Pancreas (tissue), 10 donors: ENCODE measurements at regions not wholly inside any gene's neighbourhood (a gene's known extent, or its start where the extent isn't known, plus 50 kb on each side); places are given as distances from the start of the nearest gene placed in this dataset.

ENCODE experiments used
- ATAC-seq, 4 donors: fragments of 200-7000 bp; cut with Tn5 transposase; one replicate each; pipeline versions ENCODE4 v1.8.0 to v1.9.1; 2020; ENCODE audit warnings: mild to moderate bottlenecking in 4 of 4, moderate library complexity in 4 of 4
- DNase-seq, 6 donors: peaks; one replicate each; pipeline ENCODE4 v3.0.0-alpha.2; 2020
- FAIRE-seq: peaks from 2 replicates; lab custom pipeline; 2012; peaks lifted over from hg19 to GRCh38; lab: Jason Lieb, UNC
- H3K27ac ChIP-seq, 4 donors: fragments of 200-600 bp; sonication (generic); 1 replicate in 3 of 4; 2 replicates in 1 of 4; pipeline versions ENCODE4 v1.5.0 to v1.8.0; 2020
- H3K27me3 ChIP-seq, 4 donors: fragments of 200-600 bp; one replicate each; pipeline ENCODE4 v1.8.0; 2021
- H3K36me3 ChIP-seq, 3 donors: fragments of 200-600 bp; sonication (generic) in 1 of 3; one replicate each; pipeline versions ENCODE4 v1.5.0 to v1.8.0; 2020 to 2021
- H3K4me1 ChIP-seq, 3 donors: fragments of 200-600 bp; one replicate each; pipeline ENCODE4 v1.8.0; 2021
- H3K4me3 ChIP-seq, 4 donors: fragments of 200-600 bp; sonication (generic) in 2 of 4; one replicate each; pipeline versions ENCODE4 v1.5.0 to v1.8.0; 2020 to 2021
- H3K9me3 ChIP-seq, 4 donors: fragments of 200-600 bp; one replicate each; pipeline ENCODE4 v1.8.0; 2021
- CTCF ChIP-seq, 4 donors: fragments of 200-600 bp; sonication (generic) in 3 of 4; IDR thresholded peaks; one replicate each; pipeline versions ENCODE4 v1.5.0 to v1.8.0; 2021; ENCODE audit warnings: antibody characterized with exemption in 4 of 4
- whole genome bisulfite sequencing, 2 donors: extraction: QIAGEN DNeasy Blood & Tissue Kit; methylation state at CpG; one replicate each; pipeline ENCODE4 v1.1.7; 2013; 5-methylcytosine and 5-hydroxymethylcytosine counted together
- intact Hi-C, 3 donors: fragments of 100-400 bp; cut with DNase I; formaldehyde crosslinking; loops; one replicate each; pipeline versions ENCODE4 v1.11.1 to v1.14.2; 2022
- donor health status: healthy with polysubstance abuse.
- donor health status: DM: no; HTN: no; CAD: no; lungs with moderate emphysema.
- donor health status: DM: no; HTN: no; CAD: no.
- donor health status: control.
- donor health status: control.
- donor health status: Bipolar disorder and iron deficiency.
- donor health status: DM: yes; HTN: yes; CAD: no.
- donor health status: DM: no; HTN: no; CAD: no.
- donor health status: DM: no; HTN: no; CAD: no.
- donor health status: DM: yes; HTN: yes; CAD: no.

DNA sequence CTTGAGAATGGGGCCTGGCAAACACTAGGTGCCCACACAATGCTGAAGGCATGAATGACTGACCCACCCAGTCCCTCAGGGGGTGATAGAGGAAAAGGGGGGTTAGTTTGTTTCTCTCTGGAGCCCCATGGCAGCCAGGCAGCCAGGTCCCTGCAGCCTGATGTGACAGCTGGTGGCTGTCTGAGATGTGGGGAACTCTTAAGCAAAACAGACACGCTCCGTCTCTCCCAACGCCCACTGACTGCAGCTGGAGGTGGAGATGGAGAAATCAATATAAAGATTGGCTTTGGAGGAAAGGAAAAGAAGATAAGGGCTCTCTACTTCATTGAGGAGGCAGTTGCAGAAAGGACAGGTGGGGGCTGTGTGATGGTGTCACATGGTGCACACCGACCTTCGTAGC, 240.8 kb upstream of the LHX5 start:
- ATAC-seq (no peak), DNase-seq (no peak), FAIRE-seq (no peak)
- WGBS, 2 donors, result 33 to 41% methylated on average over 5 of the region's 5 CpGs
- no peaks in the 10 kb centered on the region for H3K36me3 ChIP-seq
- no peaks in the 10 kb centered on the region for H3K9me3 ChIP-seq
- intact Hi-C loops, result no loop called here
- no peak overlapping the region for H3K4me3 ChIP-seq
- no peaks in the 10 kb centered on the region for H3K27me3 ChIP-seq
- TF ChIP-seq CTCF (IDR thresholded peaks at IDR 0.05), result no peak
- H3K4me1 ChIP-seq, result no peaks in the 10 kb centered on the region
- no peak overlapping the region for H3K27ac ChIP-seq

DNA sequence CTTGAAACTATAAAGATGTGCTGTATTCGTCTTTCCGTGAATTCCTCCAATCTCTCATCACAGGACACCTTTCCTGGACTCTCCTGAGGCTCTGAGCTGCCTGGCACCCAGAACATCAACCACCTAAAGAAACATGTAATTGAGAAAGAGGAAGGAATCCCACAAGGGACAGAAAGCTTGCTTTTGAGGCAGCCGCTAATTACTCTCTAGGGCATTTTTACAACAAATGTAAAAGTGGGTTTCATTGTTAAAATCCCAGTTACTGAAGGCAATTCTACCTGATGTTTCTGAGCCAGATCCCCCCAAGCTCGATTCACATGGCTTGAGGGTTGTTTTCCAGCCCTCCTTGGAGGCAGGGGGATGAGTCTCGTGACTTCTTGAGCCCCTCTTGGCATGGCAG, 238.5 kb upstream of the LHX5 start:
- ATAC-seq (no peak), FAIRE-seq (no peak), DNase-seq (no peak)
- Histone ChIP-seq H3K4me3 (no peak overlapping the region), H3K36me3 (no peaks in the 10 kb centered on the region), H3K4me1 (no peaks in the 10 kb centered on the region), H3K27ac (no peak overlapping the region), H3K9me3 (no peaks in the 10 kb centered on the region), H3K27me3 (peaks cover 0 to 2% (median 0%) of the 10 kb centered on the region in 4 donors)
- WGBS, 2 donors, result 71 to 75% methylated on average over 5 of the region's 5 CpGs
- intact Hi-C loops, result no loop called here
- no peak for TF ChIP-seq CTCF (IDR thresholded peaks at IDR 0.05)

DNA sequence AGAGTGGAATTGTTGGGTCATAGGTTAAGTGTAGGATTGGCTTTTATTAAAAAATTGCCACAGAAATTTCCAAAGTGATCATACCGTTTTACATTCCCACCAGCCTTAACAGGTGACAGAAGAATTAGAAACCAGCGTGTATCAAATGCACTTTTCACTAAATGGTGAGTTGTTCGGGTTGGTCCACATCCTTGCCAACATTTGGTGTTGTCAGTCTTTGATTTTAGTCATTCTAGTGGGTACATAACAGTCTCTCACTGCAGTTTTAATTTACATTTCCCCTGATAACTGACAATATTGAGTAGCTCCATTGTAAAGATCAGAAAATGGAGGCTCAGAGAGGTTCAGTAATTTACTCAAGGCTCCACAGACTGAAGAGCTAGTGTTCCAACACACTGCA, 237.8 kb upstream of the LHX5 start:
- 68 to 87% methylated on average over 3 of the region's 3 CpGs for WGBS, 2 donors
- FAIRE-seq (no peak), ATAC-seq (no peak), DNase-seq (no peak)
- intact Hi-C loops, result no loop called here
- no peaks in the 10 kb centered on the region for H3K36me3 ChIP-seq
- TF ChIP-seq CTCF (IDR thresholded peaks at IDR 0.05), result no peak
- H3K9me3 ChIP-seq, result no peaks in the 10 kb centered on the region
- H3K27me3 ChIP-seq, result peaks cover 0 to 6% (median 0%) of the 10 kb centered on the region in 4 donors
- no peak overlapping the region for H3K27ac ChIP-seq
- no peak overlapping the region for H3K4me3 ChIP-seq
- no peaks in the 10 kb centered on the region for H3K4me1 ChIP-seq

DNA sequence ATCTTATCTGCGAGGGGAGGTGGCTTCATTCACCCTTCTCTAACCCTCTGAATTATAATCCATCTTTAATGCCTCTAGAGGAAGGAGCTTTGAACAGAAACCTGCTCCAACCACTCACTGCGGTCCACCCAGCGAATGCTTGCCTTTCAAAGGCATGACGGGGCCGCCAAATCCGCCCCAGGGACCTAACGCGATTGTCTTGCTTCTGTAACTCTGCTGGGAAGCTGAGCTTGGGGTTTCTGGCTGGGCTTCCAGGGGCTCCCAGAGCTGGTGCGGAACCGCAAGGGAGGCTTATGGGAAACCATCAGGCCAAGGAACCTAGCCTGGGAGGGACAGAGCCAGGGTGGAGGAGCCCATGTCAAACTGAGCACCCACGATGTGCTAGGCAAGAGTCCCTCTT, 231.2 kb upstream of the LHX5 start:
- 52 to 56% methylated on average over 11 of the region's 11 CpGs for WGBS, 2 donors
- Histone ChIP-seq H3K4me3 (no peak overlapping the region), H3K27ac (no peak overlapping the region), H3K27me3 (peaks cover 0 to 6% (median 0%) of the 10 kb centered on the region in 4 donors), H3K9me3 (no peaks in the 10 kb centered on the region), H3K4me1 (no peaks in the 10 kb centered on the region), H3K36me3 (no peaks in the 10 kb centered on the region)
- ATAC-seq (no peak), DNase-seq (no peak), FAIRE-seq (no peak)
- no peak for TF ChIP-seq CTCF (IDR thresholded peaks at IDR 0.05)
- intact Hi-C loops, result no loop called here

DNA sequence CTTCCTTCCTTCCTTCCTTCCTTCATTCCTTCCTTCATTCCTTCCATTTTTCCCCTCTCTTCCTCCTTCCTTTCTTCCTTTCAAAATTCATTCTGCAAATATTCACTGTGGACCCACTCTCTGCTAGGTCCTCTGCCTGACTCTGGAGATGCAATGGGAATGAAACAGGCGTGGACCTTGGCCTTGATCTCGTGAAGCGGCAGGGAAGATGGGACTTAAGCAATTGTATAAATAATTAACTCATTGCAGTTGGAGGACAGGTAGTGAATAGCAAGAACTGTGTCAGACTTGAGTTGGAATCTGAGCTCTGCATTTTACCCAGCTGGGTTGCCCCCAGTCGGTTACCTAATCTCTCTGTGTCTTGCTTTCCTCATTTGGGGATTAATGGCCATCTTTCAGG, 230.6 kb upstream of the LHX5 start:
- TF ChIP-seq CTCF (IDR thresholded peaks at IDR 0.05), result no peak
- ATAC-seq (no peak), FAIRE-seq (no peak), DNase-seq (no peak)
- WGBS, 2 donors, result 13 to 15% methylated on average over 4 of the region's 4 CpGs
- H3K9me3 ChIP-seq, result no peaks in the 10 kb centered on the region
- peaks cover 0 to 6% (median 0%) of the 10 kb centered on the region in 4 donors for H3K27me3 ChIP-seq
- intact Hi-C loops, result no loop called here
- H3K4me3 ChIP-seq, result no peak overlapping the region
- H3K36me3 ChIP-seq, result no peaks in the 10 kb centered on the region
- no peaks in the 10 kb centered on the region for H3K4me1 ChIP-seq
- H3K27ac ChIP-seq, result no peak overlapping the region
